ENCODE measurements at regions not wholly inside any gene's neighbourhood (a gene's known extent, or its start where the extent isn't known, plus 50 kb on each side); places are given as distances from the start of the nearest gene placed in this dataset.

DNA sequence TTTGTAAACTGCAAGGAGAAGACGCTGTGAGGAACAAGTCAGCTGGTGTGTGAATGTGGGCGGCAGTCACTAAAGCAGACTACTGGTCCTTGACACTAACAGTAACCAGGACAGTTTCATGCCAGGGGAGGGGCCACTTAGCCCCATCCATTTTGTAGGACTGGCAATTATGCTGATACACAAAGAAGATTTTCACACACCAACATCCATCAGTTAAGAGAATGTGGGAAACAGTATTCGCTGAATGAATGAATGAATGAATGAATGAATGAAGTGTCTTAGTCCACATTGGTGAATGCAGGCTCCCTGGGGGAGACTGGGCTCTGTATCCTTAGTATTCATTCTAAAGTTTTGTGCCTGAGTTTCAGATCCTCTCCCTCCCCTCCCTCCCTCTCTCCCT, 590.4 kb downstream of the BRD1 start:
- TF ChIP-seq, protein P1, sequence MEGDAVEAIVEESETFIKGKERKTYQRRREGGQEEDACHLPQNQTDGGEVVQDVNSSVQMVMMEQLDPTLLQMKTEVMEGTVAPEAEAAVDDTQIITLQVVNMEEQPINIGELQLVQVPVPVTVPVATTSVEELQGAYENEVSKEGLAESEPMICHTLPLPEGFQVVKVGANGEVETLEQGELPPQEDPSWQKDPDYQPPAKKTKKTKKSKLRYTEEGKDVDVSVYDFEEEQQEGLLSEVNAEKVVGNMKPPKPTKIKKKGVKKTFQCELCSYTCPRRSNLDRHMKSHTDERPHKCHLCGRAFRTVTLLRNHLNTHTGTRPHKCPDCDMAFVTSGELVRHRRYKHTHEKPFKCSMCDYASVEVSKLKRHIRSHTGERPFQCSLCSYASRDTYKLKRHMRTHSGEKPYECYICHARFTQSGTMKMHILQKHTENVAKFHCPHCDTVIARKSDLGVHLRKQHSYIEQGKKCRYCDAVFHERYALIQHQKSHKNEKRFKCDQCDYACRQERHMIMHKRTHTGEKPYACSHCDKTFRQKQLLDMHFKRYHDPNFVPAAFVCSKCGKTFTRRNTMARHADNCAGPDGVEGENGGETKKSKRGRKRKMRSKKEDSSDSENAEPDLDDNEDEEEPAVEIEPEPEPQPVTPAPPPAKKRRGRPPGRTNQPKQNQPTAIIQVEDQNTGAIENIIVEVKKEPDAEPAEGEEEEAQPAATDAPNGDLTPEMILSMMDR (IDR thresholded peaks at IDR 0.05) = no peak
- no peak for TF ChIP-seq POLR2A (IDR thresholded peaks at IDR 0.05)
- no peak for TF ChIP-seq EP300 (IDR thresholded peaks at IDR 0.05)

Measured in tibial nerve (tissue), 4 donors.